ENCODE measurements at regions not wholly inside any gene's neighbourhood (a gene's known extent, or its start where the extent isn't known, plus 50 kb on each side); places are given as distances from the start of the nearest gene placed in this dataset.

GRCh38 chr2:193024791-193025190 is 830.1 kb upstream of the TMEFF2 start:
- Histone ChIP-seq H2AK5ac (ENCODE audit: low read depth, low read length) (no peak overlapping the region), H3K27ac (ENCODE audit: low read depth, low read length) (no peak overlapping the region), H2BK120ac (replicated peaks; ENCODE audit: low read depth, low read length) (no peak overlapping the region), H3K9me3 (ENCODE audit: insufficient read depth in 2 of 2, low read depth in 1 of 2, low read length in 1 of 2) (peaks cover 0 to 2% of the 10 kb centered on the region in 2 experiments; a peak in 1 of 4 replicates), H2BK20ac (ENCODE audit: low read length) (no peak overlapping the region), H3K4ac (replicated peaks; ENCODE audit: insufficient read length, low read depth, low read length) (no peak overlapping the region), H3K4me1 (replicated peaks in 1 of 4; ENCODE audit: control insufficient read depth in 3 of 4, insufficient read depth in 4 of 4, low read length in 3 of 4) (no peaks in the 10 kb centered on the region), H3K79me1 (ENCODE audit: low read depth, low read length) (no peaks in the 10 kb centered on the region), H2BK5ac (ENCODE audit: low read depth, low read length) (no peak overlapping the region), H3K4me2 (ENCODE audit: insufficient read depth in 1 of 2, low read depth in 2 of 2, low read length in 2 of 2) (no peak overlapping the region), H3K36me3 (ENCODE audit: control insufficient read depth in 2 of 4, insufficient read depth in 4 of 4, low read length in 3 of 4) (no peaks in the 10 kb centered on the region), H2BK12ac (ENCODE audit: low read depth, low read length) (no peak overlapping the region), H3K18ac (ENCODE audit: extremely low read depth, low read length) (no peak overlapping the region), H3K56ac (replicated peaks; ENCODE audit: insufficient read length, low read depth, low read length) (no peak overlapping the region), H4K20me1 (replicated peaks in 1 of 2; ENCODE audit: control insufficient read depth in 1 of 2, insufficient read depth in 2 of 2, low read length in 2 of 2) (no peaks in the 10 kb centered on the region), H3K14ac (ENCODE audit: insufficient read length) (no peak overlapping the region), H2AFZ (ENCODE audit: low read length) (no peak overlapping the region), H2BK15ac (ENCODE audit: low read length) (no peak overlapping the region), H3K23ac (ENCODE audit: insufficient read length) (no peak overlapping the region), H3K23me2 (ENCODE audit: low read depth, low read length) (peaks cover 2% of the 10 kb centered on the region; the same call in 1 of the 2 replicates), H3K79me2 (ENCODE audit: control insufficient read depth in 1 of 2, insufficient read depth in 2 of 2, low read length in 2 of 2) (no peaks in the 10 kb centered on the region), H4K5ac (ENCODE audit: insufficient read length, low read depth, low read length) (no peak overlapping the region), H4K8ac (ENCODE audit: extremely low read depth, insufficient read depth, low read length) (no peak overlapping the region), H3K27me3 (replicated peaks in 1 of 4; ENCODE audit: control insufficient read depth in 3 of 4, extremely low read depth in 1 of 4, insufficient read depth in 3 of 4, low read length in 3 of 4) (no peaks in the 10 kb centered on the region), H3K9ac (replicated peaks in 1 of 4; ENCODE audit: extremely low read depth in 1 of 4, low read depth in 3 of 4, low read length in 3 of 4) (no peak overlapping the region), H3K4me3 (ENCODE audit: extremely low read depth in 1 of 4, insufficient read depth in 2 of 4, low read depth in 3 of 4, low read length in 4 of 4) (no peak overlapping the region), H4K91ac (replicated peaks; ENCODE audit: insufficient read length, low read length) (no peak overlapping the region)
- WGBS, 2 experiments (ENCODE audit: extremely low coverage in 1 of 2, insufficient coverage in 1 of 2, insufficient read length in 1 of 2, insufficient replicate concordance in 2 of 2, low coverage in 1 of 2, low lambda C conversion rate in 2 of 2, missing lambda C conversion rate in 1 of 2), result 100% methylated on average over 1 of the region's 1 CpG; no CpG with 5 or more reads in 1 of the 2 experiments
- POLR2A ChIA-PET (ENCODE audit: partially characterized antibody), result no interaction called here
- DNase-seq (ENCODE audit: low read depth in 1 of 2, low spot score in 2 of 2) (no peak), FAIRE-seq (no peak)
- CTCF ChIA-PET (ENCODE audit: partially characterized antibody), result no interaction called here
- TF ChIP-seq USF2 (IDR thresholded peaks at IDR 0.05; ENCODE audit: low read length) (no peak), SIX5 (IDR thresholded peaks at IDR 0.05; ENCODE audit: low read depth, low read length) (no peak), EP300 (IDR thresholded peaks at IDR 0.05; ENCODE audit: borderline replicate concordance in 1 of 2, low read depth in 2 of 2, low read length in 2 of 2) (no peak), HDAC2 (IDR thresholded peaks at IDR 0.05; ENCODE audit: borderline replicate concordance in 1 of 2, low read depth in 2 of 2, low read length in 2 of 2) (no peak), TEAD4 (IDR thresholded peaks at IDR 0.05; ENCODE audit: low read depth, low read length) (no peak), MAFK (IDR thresholded peaks at IDR 0.05; ENCODE audit: low read depth, low read length) (no peak), BCL11A (IDR thresholded peaks at IDR 0.05; ENCODE audit: low read depth in 2 of 2, low read length in 2 of 2) (no peak), TBP (IDR thresholded peaks at IDR 0.05; ENCODE audit: low read depth, low read length) (no peak), TCF12 (IDR thresholded peaks at IDR 0.05; ENCODE audit: low read depth, low read length) (no peak), KDM1A (IDR thresholded peaks at IDR 0.05; ENCODE audit: borderline replicate concordance, low read length) (no peak), TAF7 (optimal IDR thresholded peaks at IDR 0.05; ENCODE audit: borderline replicate concordance, low read depth, low read length) (no peak), NANOG (IDR thresholded peaks at IDR 0.05; ENCODE audit: insufficient read depth, low read depth, low read length, poor library complexity, severe bottlenecking) (no peak), RAD21 (IDR thresholded peaks at IDR 0.05 in 1 of 2, conservative IDR thresholded peaks at IDR 0.05 in 1 of 2; ENCODE audit: low read depth in 2 of 2, low read length in 2 of 2) (no peak)
